HG02798 (cell line): ENCODE measurements at regions not wholly inside any gene's neighbourhood (a gene's known extent, or its start where the extent isn't known, plus 50 kb on each side); places are given as distances from the start of the nearest gene placed in this dataset.

ENCODE experiments used
- ATAC-seq: cut with Tn5 transposase; IDR thresholded peaks from one replicate; pipeline ENCODE4 v1.9.1; 2021; ENCODE audit warnings: mild to moderate bottlenecking; ENCODE audit not compliant: unreplicated experiment, poor library complexity

GRCh38 chr3:78353231-78353630, 1313.3 kb downstream of the ROBO2 start:
- ATAC-seq: no peak

GRCh38 chr3:78360849-78361248, 1321.0 kb downstream of the ROBO2 start:
- no peak for ATAC-seq

- ATAC-seq: no peak
These were observed 1328.9 kb downstream of the ROBO2 start for GRCh38 chr3:78368636-78369345.

- no peak for ATAC-seq
These were observed 1350.3 kb downstream of the ROBO2 start for GRCh38 chr3:78390221-78390620.

GRCh38 chr3:78398401-78398800, 1358.5 kb downstream of the ROBO2 start:
- no peak for ATAC-seq

- no peak for ATAC-seq
These were observed 1362.8 kb downstream of the ROBO2 start for GRCh38 chr3:78402720-78403119.

- no peak for ATAC-seq
These were observed 1362.1 kb downstream of the ROBO1 start for GRCh38 chr3:78405745-78406144.

GRCh38 chr3:78406396-78406795, 1361.4 kb downstream of the ROBO1 start:
- no peak for ATAC-seq

- ATAC-seq: no peak
These were observed 1357.7 kb downstream of the ROBO1 start for GRCh38 chr3:78410077-78410476.

GRCh38 chr3:78414261-78414660, 1353.5 kb downstream of the ROBO1 start:
- no peak for ATAC-seq

- no peak for ATAC-seq
These were observed 1347.2 kb downstream of the ROBO1 start for GRCh38 chr3:78420611-78421010.

GRCh38 chr3:78421247-78421966, 1346.4 kb downstream of the ROBO1 start:
- ATAC-seq: no peak

- no peak for ATAC-seq
These were observed 1343.1 kb downstream of the ROBO1 start for GRCh38 chr3:78424656-78425055.

- no peak for ATAC-seq
These were observed 1341.3 kb downstream of the ROBO1 start for GRCh38 chr3:78426454-78426853.

- no peak for ATAC-seq
These were observed 1340.5 kb downstream of the ROBO1 start for GRCh38 chr3:78427303-78427702.

GRCh38 chr3:78430741-78431140, 1337.1 kb downstream of the ROBO1 start:
- ATAC-seq: no peak

- no peak for ATAC-seq
These were observed 1333.0 kb downstream of the ROBO1 start for GRCh38 chr3:78434801-78435200.

- ATAC-seq: no peak
These were observed 1312.6 kb downstream of the ROBO1 start for GRCh38 chr3:78455166-78455565.

- no peak for ATAC-seq
These were observed 1311.9 kb downstream of the ROBO1 start for GRCh38 chr3:78455712-78456433.

- no peak for ATAC-seq
These were observed 1308.0 kb downstream of the ROBO1 start for GRCh38 chr3:78459796-78460195.

GRCh38 chr3:78462021-78462420, 1305.8 kb downstream of the ROBO1 start:
- ATAC-seq: no peak
